Lower lobe of right lung (tissue), 2 donors: ENCODE measurements at regions not wholly inside any gene's neighbourhood (a gene's known extent, or its start where the extent isn't known, plus 50 kb on each side); places are given as distances from the start of the nearest gene placed in this dataset.

Source experiments
- ATAC-seq, 2 donors: fragments of 200-7000 bp; cut with Tn5 transposase; one replicate each; pipeline ENCODE4 v1.9.1; 2020 to 2022; ENCODE audit warnings: mild to moderate bottlenecking in 2 of 2, moderate library complexity in 2 of 2
- DNase-seq: peaks from one replicate; pipeline ENCODE4 v3.0.0-alpha.2; 2020
- H3K27ac ChIP-seq: fragments of 200-600 bp; one replicate; pipeline ENCODE4 v1.8.0; 2022
- H3K27me3 ChIP-seq: fragments of 200-600 bp; one replicate; pipeline ENCODE4 v1.8.0; 2022; ENCODE audit warnings: low read depth
- H3K36me3 ChIP-seq: fragments of 200-600 bp; one replicate; pipeline ENCODE4 v1.8.0; 2022; ENCODE audit warnings: mild to moderate bottlenecking
- H3K4me1 ChIP-seq: fragments of 200-600 bp; one replicate; pipeline ENCODE4 v1.8.0; 2022
- H3K4me3 ChIP-seq: fragments of 200-600 bp; one replicate; pipeline ENCODE4 v1.8.0; 2022; ENCODE audit warnings: mild to moderate bottlenecking
- H3K9me3 ChIP-seq: fragments of 200-600 bp; one replicate; pipeline ENCODE4 v1.8.0; 2022
- CTCF ChIP-seq: fragments of 200-600 bp; IDR thresholded peaks from one replicate; pipeline ENCODE4 v1.8.0; 2022; ENCODE audit warnings: antibody characterized with exemption, mild to moderate bottlenecking
- intact Hi-C: fragments of 100-400 bp; cut with DNase I; formaldehyde crosslinking; loops from one replicate; pipeline ENCODE4 v1.11.0; 2022
- donor health status: DM: no; HTN: yes; CAD: no; lungs with severe emphysema.

GRCh38 chr18:55866006-55866405 is 278.0 kb upstream of the TCF4 start:
- H3K27ac ChIP-seq = no peak overlapping the region

GRCh38 chr18:55864281-55864680 is 276.3 kb upstream of the TCF4 start:
- Histone ChIP-seq H3K27me3 (no peaks in the 10 kb centered on the region), H3K4me1 (no peaks in the 10 kb centered on the region), H3K27ac (no peak overlapping the region), H3K4me3 (no peak overlapping the region), H3K9me3 (no peaks in the 10 kb centered on the region), H3K36me3 (no peaks in the 10 kb centered on the region)
- ATAC-seq (no peak), DNase-seq (no peak)
- no peak for TF ChIP-seq CTCF
- intact Hi-C loops = no loop called here

More at GRCh38 chr18:55866006-55866405, 278.0 kb upstream of the TCF4 start:
- no peak overlapping the region for H3K4me3 ChIP-seq
- intact Hi-C loops = no loop called here
- ATAC-seq (no peak), DNase-seq (no peak)
- H3K4me1 ChIP-seq = no peaks in the 10 kb centered on the region
- no peaks in the 10 kb centered on the region for H3K9me3 ChIP-seq
- H3K27me3 ChIP-seq = no peaks in the 10 kb centered on the region
- TF ChIP-seq CTCF = no peak
- H3K36me3 ChIP-seq = no peaks in the 10 kb centered on the region

- Histone ChIP-seq H3K9me3 (no peaks in the 10 kb centered on the region), H3K4me3 (no peak overlapping the region), H3K36me3 (no peaks in the 10 kb centered on the region), H3K27me3 (no peaks in the 10 kb centered on the region), H3K4me1 (no peaks in the 10 kb centered on the region), H3K27ac (no peak overlapping the region)
- ATAC-seq = peak in 1 of 2 donors; percentile 48
- no peak for DNase-seq
- intact Hi-C loops = no loop called here
- TF ChIP-seq CTCF = no peak
Observed at GRCh38 chr18:55863876-55864275, 275.9 kb upstream of the TCF4 start.

- TF ChIP-seq CTCF = no peak
- ATAC-seq = no peak
Observed at GRCh38 chr18:55863391-55863706, 275.4 kb upstream of the TCF4 start.

GRCh38 chr18:55862693-55863390 is 274.9 kb upstream of the TCF4 start:
- H3K27ac ChIP-seq = no peak overlapping the region
- no peaks in the 10 kb centered on the region for H3K27me3 ChIP-seq
- H3K4me1 ChIP-seq = no peaks in the 10 kb centered on the region
- H3K36me3 ChIP-seq = no peaks in the 10 kb centered on the region
- no peak overlapping the region for H3K4me3 ChIP-seq
- no peak for ATAC-seq
- no peak for DNase-seq
- no peak for TF ChIP-seq CTCF
- intact Hi-C loops = no loop called here
- H3K9me3 ChIP-seq = no peaks in the 10 kb centered on the region

More at GRCh38 chr18:55863391-55863706, 275.4 kb upstream of the TCF4 start:
- H3K36me3 ChIP-seq = no peaks in the 10 kb centered on the region
- H3K27me3 ChIP-seq = no peaks in the 10 kb centered on the region
- no peaks in the 10 kb centered on the region for H3K9me3 ChIP-seq
- no peak overlapping the region for H3K27ac ChIP-seq
- DNase-seq = no peak
- H3K4me3 ChIP-seq = no peak overlapping the region
- intact Hi-C loops = no loop called here
- H3K4me1 ChIP-seq = no peaks in the 10 kb centered on the region

GRCh38 chr18:55861266-55861665 is 273.3 kb upstream of the TCF4 start:
- H3K27me3 ChIP-seq = no peaks in the 10 kb centered on the region
- ATAC-seq = no peak
- intact Hi-C loops = no loop called here
- no peaks in the 10 kb centered on the region for H3K4me1 ChIP-seq
- no peak overlapping the region for H3K27ac ChIP-seq
- no peaks in the 10 kb centered on the region for H3K9me3 ChIP-seq
- H3K4me3 ChIP-seq = no peak overlapping the region
- H3K36me3 ChIP-seq = no peaks in the 10 kb centered on the region
- TF ChIP-seq CTCF = peak; percentile 32
- no peak for DNase-seq
